ENCODE measurements at regions not wholly inside any gene's neighbourhood (a gene's known extent, or its start where the extent isn't known, plus 50 kb on each side); places are given as distances from the start of the nearest gene placed in this dataset.

DNA sequence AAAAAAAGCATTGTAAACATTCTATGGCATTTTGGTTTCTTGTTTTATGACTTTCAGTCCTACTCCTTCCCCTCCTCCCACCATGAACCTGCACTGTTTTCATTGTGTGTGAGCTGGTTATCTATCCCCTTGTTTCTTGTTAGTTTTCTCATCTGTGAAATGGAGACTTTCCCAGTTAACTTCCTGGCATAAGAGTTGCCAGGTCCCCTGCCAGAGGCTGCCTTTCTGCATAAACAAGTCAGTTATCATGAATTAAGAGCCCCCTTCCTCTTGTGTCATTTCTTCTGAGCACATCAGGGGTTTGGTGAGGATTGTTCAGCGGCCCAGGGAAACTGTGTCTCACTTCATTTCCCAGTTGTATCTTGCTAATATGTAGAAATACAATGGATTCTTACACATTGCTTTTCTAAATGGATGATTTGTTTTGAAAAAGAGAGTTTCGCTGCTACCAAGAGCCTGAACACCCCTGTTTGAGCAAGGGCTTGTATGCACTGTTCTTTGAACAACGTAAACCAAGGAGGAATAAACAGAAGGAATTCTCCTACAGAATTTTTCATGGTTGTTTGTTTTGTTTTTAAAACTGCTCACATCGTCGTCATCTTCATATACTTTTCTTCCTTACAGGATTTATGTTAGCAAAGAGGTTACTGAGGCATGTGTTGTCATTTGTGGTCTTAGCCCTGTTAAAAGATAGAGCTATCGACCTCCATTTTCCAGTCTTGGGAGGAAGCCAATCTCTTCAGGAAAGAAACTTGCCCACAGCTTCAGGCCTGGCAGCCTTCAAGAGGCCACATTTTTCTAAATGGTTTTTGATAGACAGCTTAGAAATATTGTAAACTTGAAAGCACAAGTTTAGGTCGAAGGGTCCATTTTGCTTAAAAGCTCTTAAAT is 144.6 kb upstream of the IL12A start:
- no peak for DNase-seq (ENCODE audit: low read depth in 3 of 3)

GRCh38 chr3:159844801-159845261 is 143.8 kb upstream of the IL12A start:
- DNase-seq (ENCODE audit: low read depth in 3 of 3) = no peak

GRCh38 chr3:159845737-159846136 is 142.9 kb upstream of the IL12A start:
- DNase-seq (ENCODE audit: low read depth in 3 of 3) = no peak

GRCh38 chr3:159846255-159846654 is 142.4 kb upstream of the IL12A start:
- no peak for DNase-seq (ENCODE audit: low read depth in 3 of 3)

GRCh38 chr3:159848348-159849118 is 140.1 kb upstream of the IL12A start:
- no peak for DNase-seq (ENCODE audit: low read depth in 3 of 3)

DNA sequence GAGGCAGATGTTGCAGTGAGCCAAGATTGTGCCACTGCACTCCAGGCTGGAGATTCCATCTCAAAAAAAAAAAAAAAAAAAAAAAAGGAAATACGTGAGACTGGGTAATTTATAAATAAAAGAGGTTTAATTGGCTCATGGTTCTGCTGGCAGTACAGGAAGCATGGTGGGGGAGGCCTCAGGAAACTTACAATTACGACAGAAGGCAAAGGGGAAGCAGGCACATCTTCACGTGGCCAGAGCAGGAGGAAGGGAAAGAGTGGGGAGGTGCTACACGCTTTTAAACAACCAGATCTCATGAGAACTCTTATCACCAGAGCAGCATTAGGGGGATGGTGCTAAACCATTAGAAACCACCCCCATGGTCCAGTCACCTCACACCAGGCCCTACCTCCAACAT is 138.2 kb upstream of the IL12A start:
- no peak for DNase-seq (ENCODE audit: low read depth in 3 of 3)

DNA sequence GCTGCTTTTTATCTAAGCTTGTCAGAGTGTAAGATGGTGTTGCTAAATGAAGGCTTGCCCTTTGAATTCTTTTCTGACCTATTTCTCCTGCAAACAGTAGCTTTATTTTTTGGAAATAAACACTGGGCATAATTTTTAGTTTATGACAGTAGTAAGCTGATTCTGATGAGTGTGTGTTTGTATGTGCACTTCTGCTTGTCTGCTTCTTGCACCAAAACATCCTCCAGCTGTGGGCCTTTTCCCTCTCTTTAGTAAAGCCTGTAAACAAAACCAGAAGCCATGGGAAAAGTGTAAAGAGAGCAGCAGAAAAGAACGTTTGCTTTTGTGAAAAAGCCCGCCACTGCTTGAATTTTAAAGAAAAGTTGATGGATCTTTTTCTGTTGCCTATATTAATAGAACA is 136.4 kb upstream of the IL12A start:
- DNase-seq (ENCODE audit: low read depth in 3 of 3) = no peak

DNA sequence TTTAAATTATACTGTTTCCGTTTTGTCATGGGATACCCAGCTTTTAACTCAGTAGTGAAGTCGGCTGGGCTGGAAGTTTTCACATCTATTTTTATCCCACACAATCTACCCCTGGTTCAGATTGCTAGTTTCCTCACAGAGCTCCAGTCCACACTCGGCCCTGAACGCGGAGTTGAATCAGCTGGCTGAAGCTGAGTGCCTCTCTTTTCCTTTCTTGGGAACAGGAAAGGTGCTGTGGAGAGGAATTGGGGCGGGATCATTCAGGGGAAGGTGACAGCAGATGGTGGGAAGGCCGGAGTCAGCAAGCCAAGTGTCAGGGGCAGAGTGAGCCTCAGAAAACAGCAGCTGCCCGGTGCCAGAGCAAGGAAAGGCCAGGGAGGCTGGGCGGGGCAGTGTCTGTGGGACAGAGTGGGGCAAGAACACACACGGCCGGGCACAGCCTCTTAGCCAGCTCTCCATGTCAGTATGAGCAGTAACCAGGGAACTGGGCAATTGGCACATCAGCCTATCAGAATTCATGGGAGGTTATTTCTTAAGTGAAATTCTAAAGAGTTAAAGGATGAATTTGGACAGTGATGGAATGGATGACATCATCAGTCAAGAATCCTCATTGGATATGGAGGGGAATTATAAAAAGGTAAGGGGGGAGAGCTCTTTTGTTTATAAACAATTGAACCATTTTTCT is 135.7 kb upstream of the IL12A start:
- no peak for DNase-seq (ENCODE audit: low read depth in 3 of 3)

- DNase-seq (ENCODE audit: low read depth in 3 of 3) = no peak
Measured at GRCh38 chr3:159853506-159853864, 135.2 kb upstream of the IL12A start.

DNA sequence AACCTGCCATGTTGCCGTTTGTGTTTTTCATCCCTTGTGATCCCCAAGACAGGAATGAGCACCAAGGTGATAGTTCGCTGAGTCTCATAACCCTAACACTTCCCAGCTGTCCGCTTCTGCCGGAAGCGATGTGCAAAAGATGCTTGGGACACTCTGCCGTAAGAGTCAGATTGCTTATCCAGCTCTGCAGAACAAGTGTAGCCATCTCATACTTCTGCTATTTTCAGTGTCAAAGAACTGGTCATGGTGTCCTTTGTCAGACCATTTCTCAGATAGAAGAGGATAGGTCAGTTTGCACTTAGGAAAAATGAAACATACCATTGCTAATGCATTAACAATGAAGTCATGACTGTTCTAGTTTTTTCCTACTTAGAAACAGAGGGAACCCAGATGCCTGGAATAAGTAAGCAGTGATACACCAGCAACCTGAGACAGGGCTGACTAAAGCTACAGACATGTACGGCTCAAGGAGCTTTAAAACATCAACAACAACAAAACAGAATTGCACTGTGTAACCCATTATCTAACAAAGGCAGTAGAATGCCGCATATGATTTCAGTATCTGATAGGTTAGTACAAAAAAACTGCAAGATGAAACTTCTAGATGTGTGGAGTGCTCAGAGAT is 134.0 kb upstream of the IL12A start:
- no peak for DNase-seq (ENCODE audit: low read depth in 3 of 3)

GRCh38 chr3:159855599-159856346 is 132.9 kb upstream of the IL12A start:
- DNase-seq (ENCODE audit: low read depth in 3 of 3) = no peak

DNA sequence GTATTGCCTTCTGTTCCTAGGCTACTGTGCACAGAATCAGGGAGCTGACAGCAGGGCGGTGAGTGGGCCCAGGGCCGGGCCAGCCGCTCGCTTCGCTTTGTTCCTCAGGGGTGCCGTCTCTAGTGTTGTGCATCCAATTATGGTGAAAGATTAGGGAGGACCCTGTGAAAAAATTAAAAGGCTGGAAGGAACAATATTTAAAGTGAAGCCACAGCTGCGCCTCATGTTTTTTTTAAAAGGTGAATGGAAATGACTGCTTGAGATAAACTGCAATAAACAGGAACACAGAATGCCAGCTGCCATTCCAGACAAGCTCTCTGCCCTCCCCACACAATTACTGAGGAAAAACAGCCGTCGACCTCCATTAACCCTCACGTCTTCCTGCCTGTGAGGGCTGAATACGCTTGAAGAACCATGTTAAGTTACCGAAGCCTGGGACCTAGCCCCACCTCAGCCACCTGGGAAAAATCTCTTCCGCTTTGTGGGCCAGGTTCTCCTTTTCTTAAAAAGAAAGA is 132.0 kb upstream of the IL12A start:
- no peak for DNase-seq (ENCODE audit: low read depth in 3 of 3)

DNA sequence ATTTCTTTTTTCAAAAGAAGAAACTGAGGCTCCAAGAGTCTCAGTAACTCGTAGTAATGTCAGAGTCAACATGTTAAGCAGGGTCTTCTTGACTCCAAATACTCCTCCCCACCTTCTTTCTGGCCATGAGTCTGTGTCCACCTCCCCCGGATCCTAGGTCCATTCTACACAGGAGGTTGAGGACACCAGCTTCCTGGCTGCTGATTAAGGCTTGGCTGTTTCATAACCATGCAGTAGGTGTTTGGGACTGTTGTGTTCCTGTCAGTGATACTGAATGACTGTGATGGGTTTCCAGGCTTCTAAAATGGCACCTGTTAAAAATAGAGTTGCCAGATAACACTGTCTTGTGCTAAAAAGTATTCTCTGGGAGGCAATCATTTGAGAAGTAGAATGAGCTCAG is 130.8 kb upstream of the IL12A start:
- no peak for DNase-seq (ENCODE audit: low read depth in 3 of 3)

DNA sequence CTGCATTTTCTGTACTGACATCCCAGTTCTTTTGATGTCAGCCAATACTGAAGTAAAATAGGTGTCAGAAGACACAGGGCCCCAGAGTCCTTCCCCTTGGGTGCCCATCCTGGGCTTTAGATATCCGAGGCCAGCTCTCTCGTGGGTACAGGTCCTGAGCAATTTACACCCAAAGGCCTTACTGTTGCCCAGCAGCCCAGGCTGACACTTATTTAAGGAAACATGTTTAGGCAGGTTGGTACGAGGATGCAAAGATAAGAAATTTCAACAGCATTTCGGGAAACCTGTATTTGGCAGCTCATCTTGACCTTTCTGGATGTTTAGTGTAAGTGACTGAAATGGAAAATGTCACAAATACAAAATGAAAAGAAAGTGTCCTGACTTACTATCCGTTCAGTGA is 130.0 kb upstream of the IL12A start:
- no peak for DNase-seq (ENCODE audit: low read depth in 3 of 3)

GRCh38 chr3:159859424-159859823 is 129.2 kb upstream of the IL12A start:
- DNase-seq (ENCODE audit: low read depth in 3 of 3) = no peak

DNA sequence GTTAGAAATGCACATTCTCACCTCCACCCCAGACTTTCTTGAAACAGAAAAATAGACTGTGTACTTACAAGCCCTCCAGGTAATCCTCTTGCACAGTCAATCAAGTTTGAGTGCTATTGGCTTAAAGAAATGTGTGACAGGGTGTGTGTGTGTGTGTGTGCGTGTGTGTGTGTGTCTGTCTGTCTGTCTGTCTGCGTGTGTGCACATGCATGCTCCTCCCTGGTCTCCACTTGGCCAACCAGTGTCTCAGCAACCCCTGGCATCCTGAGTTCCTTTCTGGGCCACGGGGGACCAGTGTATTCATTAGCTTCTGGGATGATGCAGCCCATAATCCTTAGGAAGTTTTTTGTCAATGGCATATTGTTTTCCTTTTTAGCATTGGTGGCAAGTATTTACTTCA is 128.8 kb upstream of the IL12A start:
- DNase-seq (ENCODE audit: low read depth in 3 of 3) = no peak

DNA sequence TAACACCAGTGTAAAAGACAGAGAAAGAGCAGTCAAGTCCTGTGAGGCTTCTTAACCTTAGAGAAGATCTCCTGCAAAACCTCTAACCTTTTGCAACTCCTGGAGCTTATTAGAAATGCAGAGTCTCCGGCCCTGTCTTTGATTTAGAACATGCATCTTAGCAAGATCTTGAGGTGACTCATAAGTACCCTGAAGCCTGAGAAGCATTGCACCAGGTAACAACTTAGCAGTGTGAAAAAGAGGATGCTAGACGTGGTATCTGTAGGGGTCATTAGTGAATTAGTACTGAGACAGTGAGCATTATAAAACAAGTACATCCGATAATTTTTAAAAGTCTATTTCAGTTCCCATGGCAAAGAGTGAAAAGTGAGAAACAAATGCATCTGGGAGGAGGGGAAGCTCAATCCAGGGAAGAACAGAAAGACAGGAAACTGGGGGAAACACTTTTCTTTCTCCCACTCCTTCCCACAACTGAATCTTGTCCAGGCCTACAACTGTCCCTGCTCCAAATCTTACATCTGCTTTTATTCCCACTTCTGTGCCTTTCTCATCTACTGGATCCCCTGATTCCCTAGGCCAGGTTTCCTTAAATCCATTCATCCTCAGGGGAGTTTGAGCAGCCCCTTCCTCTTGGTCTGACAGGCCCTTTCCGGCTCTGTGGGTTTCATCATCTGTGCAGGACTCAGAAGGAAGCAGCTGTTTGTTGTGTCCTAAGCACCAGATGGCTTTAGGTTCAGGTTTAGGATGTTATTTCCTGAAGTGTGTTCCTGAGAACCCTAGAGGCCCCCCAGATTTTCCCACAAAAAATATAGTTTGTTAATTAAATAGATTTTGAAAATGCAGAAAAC is 128.1 kb upstream of the IL12A start:
- DNase-seq (ENCODE audit: low read depth in 3 of 3) = no peak

DNA sequence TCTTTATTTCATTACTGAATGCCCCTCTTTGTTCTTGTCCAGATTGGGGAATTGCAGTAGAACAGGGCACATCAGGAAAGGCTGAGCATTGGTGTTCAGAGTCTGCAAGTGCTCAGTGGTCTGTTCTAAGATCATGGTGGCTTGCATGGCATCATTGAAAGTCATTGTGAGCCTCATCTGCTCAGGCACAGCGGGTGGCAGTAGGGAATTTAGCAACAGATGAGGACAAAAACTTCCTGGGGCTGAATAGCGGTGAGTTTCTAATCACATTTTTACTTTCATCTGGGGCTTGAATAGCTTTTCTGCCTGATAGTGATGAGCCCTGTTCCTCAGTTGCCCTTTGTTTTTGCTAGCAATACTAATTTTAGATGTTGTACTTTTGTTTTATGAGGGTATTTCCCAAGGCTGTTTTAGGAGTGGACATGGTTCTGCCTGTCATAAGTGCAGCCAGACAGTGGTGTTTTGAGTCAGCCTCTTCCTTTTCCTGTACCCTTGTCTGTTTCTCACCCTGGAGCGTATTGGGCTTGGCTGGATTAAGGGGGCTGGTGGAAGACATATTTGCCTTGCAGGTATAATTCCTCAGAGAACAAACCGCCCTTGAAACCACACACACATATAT is 127.2 kb upstream of the IL12A start:
- no peak for DNase-seq (ENCODE audit: low read depth in 3 of 3)

GRCh38 chr3:159865041-159865579 is 123.5 kb upstream of the IL12A start:
- DNase-seq (ENCODE audit: low read depth in 3 of 3) = no peak

Measured in stimulated activated CD4-positive, alpha-beta T cell treated with anti-CD3 and anti-CD28 coated beads, TNF-alpha, amount 100 ng/mL, for 24 hours (primary cell).